ENCODE measurements at regions not wholly inside any gene's neighbourhood (a gene's known extent, or its start where the extent isn't known, plus 50 kb on each side); places are given as distances from the start of the nearest gene placed in this dataset.

- H3K27me3 Mint-ChIP-seq (ENCODE audit: low read depth), result peaks cover 37% of the 10 kb centered on the region
- no peaks in the 10 kb centered on the region for H3K4me1 Mint-ChIP-seq (ENCODE audit: low read depth)
- H3K36me3 Mint-ChIP-seq (ENCODE audit: insufficient read depth in 2 of 2), result no peaks in the 10 kb centered on the region
- H3K9me3 Mint-ChIP-seq, result no peaks in the 10 kb centered on the region
- no peak for ATAC-seq (replicated peaks in 1 of 2)
- no peak overlapping the region for H3K27ac Mint-ChIP-seq
- no peak overlapping the region for H3K4me3 Mint-ChIP-seq
- no peak for DNase-seq
Observed at GRCh38 chr3:124512881-124513609, 217.2 kb upstream of the UMPS start.

GRCh38 chr3:124513610-124513997, 216.6 kb upstream of the UMPS start:
- H3K27ac Mint-ChIP-seq, result no peak overlapping the region
- no peaks in the 10 kb centered on the region for H3K36me3 Mint-ChIP-seq (ENCODE audit: insufficient read depth in 2 of 2)
- H3K9me3 Mint-ChIP-seq, result no peaks in the 10 kb centered on the region
- H3K4me3 Mint-ChIP-seq, result no peak overlapping the region
- H3K27me3 Mint-ChIP-seq (ENCODE audit: low read depth), result peaks cover 37% of the 10 kb centered on the region
- DNase-seq (no peak), ATAC-seq (replicated peaks in 1 of 2) (no peak)
- H3K4me1 Mint-ChIP-seq (ENCODE audit: low read depth), result no peaks in the 10 kb centered on the region

- Mint-ChIP-seq H3K36me3 (ENCODE audit: insufficient read depth in 2 of 2) (no peaks in the 10 kb centered on the region), H3K4me1 (ENCODE audit: low read depth) (no peaks in the 10 kb centered on the region), H3K27ac (no peak overlapping the region), H3K27me3 (ENCODE audit: low read depth) (peaks cover 36% of the 10 kb centered on the region), H3K9me3 (no peaks in the 10 kb centered on the region), H3K4me3 (no peak overlapping the region)
- DNase-seq (no peak), ATAC-seq (replicated peaks in 1 of 2) (no peak)
Observed at GRCh38 chr3:124514683-124515082, 215.6 kb upstream of the UMPS start.

- H3K4me1 Mint-ChIP-seq (ENCODE audit: low read depth), result no peaks in the 10 kb centered on the region
- peaks cover 24% of the 10 kb centered on the region for H3K27me3 Mint-ChIP-seq (ENCODE audit: low read depth)
- H3K9me3 Mint-ChIP-seq, result no peaks in the 10 kb centered on the region
- DNase-seq (no peak), ATAC-seq (replicated peaks in 1 of 2) (no peak)
- no peak overlapping the region for H3K4me3 Mint-ChIP-seq
- no peak overlapping the region for H3K27ac Mint-ChIP-seq
- no peaks in the 10 kb centered on the region for H3K36me3 Mint-ChIP-seq (ENCODE audit: insufficient read depth in 2 of 2)
Observed at GRCh38 chr3:124516333-124516732, 213.9 kb upstream of the UMPS start.

GRCh38 chr3:124517306-124517705, 212.9 kb upstream of the UMPS start:
- Mint-ChIP-seq H3K27me3 (ENCODE audit: low read depth) (peaks cover 15% of the 10 kb centered on the region), H3K27ac (no peak overlapping the region), H3K9me3 (no peaks in the 10 kb centered on the region), H3K36me3 (ENCODE audit: insufficient read depth in 2 of 2) (no peaks in the 10 kb centered on the region), H3K4me3 (no peak overlapping the region), H3K4me1 (ENCODE audit: low read depth) (no peaks in the 10 kb centered on the region)
- DNase-seq (no peak), ATAC-seq (replicated peaks in 1 of 2) (no peak)

GRCh38 chr3:124518350-124518749, 211.9 kb upstream of the UMPS start:
- DNase-seq (no peak), ATAC-seq (replicated peaks in 1 of 2) (no peak)
- Mint-ChIP-seq H3K36me3 (ENCODE audit: insufficient read depth in 2 of 2) (no peaks in the 10 kb centered on the region), H3K4me1 (ENCODE audit: low read depth) (no peaks in the 10 kb centered on the region), H3K9me3 (no peaks in the 10 kb centered on the region), H3K27me3 (ENCODE audit: low read depth) (peaks cover 15% of the 10 kb centered on the region), H3K27ac (no peak overlapping the region), H3K4me3 (no peak overlapping the region)

GRCh38 chr3:124519591-124520194, 210.6 kb upstream of the UMPS start:
- ATAC-seq (replicated peaks in 1 of 2) (no peak), DNase-seq (no peak)
- Mint-ChIP-seq H3K4me1 (ENCODE audit: low read depth) (no peaks in the 10 kb centered on the region), H3K27ac (no peak overlapping the region), H3K9me3 (no peaks in the 10 kb centered on the region), H3K36me3 (ENCODE audit: insufficient read depth in 2 of 2) (no peaks in the 10 kb centered on the region), H3K27me3 (ENCODE audit: low read depth) (peaks cover 16% of the 10 kb centered on the region), H3K4me3 (no peak overlapping the region)

- no peak overlapping the region for H3K4me3 Mint-ChIP-seq
- H3K9me3 Mint-ChIP-seq, result peaks cover 0 to 2% of the 10 kb centered on the region in 2 donors
- H3K27me3 Mint-ChIP-seq (ENCODE audit: low read depth), result peaks cover 16% of the 10 kb centered on the region
Observed at GRCh38 chr3:124520970-124521369, 209.3 kb upstream of the UMPS start.

GRCh38 chr3:124522082-124522625, 208.1 kb upstream of the UMPS start:
- no peak overlapping the region for H3K4me3 Mint-ChIP-seq
- no peaks in the 10 kb centered on the region for H3K4me1 Mint-ChIP-seq (ENCODE audit: low read depth)
- H3K9me3 Mint-ChIP-seq, result peaks cover 0 to 2% of the 10 kb centered on the region in 2 donors
- no peaks in the 10 kb centered on the region for H3K36me3 Mint-ChIP-seq (ENCODE audit: insufficient read depth in 2 of 2)
- peaks cover 19% of the 10 kb centered on the region for H3K27me3 Mint-ChIP-seq (ENCODE audit: low read depth)
- DNase-seq (no peak), ATAC-seq (replicated peaks in 1 of 2) (no peak)
- no peak overlapping the region for H3K27ac Mint-ChIP-seq

More at GRCh38 chr3:124520970-124521369, 209.3 kb upstream of the UMPS start:
- no peaks in the 10 kb centered on the region for H3K36me3 Mint-ChIP-seq (ENCODE audit: insufficient read depth in 2 of 2)
- ATAC-seq (replicated peaks in 1 of 2), result no peak
- no peak overlapping the region for H3K27ac Mint-ChIP-seq
- no peak for DNase-seq
- H3K4me1 Mint-ChIP-seq (ENCODE audit: low read depth), result no peaks in the 10 kb centered on the region

GRCh38 chr3:124526601-124527000, 203.7 kb upstream of the UMPS start:
- H3K4me1 Mint-ChIP-seq (ENCODE audit: low read depth), result no peaks in the 10 kb centered on the region
- ATAC-seq (replicated peaks in 1 of 2), result no peak
- no peak overlapping the region for H3K27ac Mint-ChIP-seq
- H3K4me3 Mint-ChIP-seq, result no peak overlapping the region
- H3K27me3 Mint-ChIP-seq (ENCODE audit: low read depth), result peaks cover 21% of the 10 kb centered on the region
- no peak for DNase-seq
- peaks cover 0 to 2% of the 10 kb centered on the region in 2 donors for H3K9me3 Mint-ChIP-seq
- H3K36me3 Mint-ChIP-seq (ENCODE audit: insufficient read depth in 2 of 2), result no peaks in the 10 kb centered on the region

GRCh38 chr3:124529826-124530571, 200.3 kb upstream of the UMPS start:
- Mint-ChIP-seq H3K36me3 (ENCODE audit: insufficient read depth in 2 of 2) (no peaks in the 10 kb centered on the region), H3K27ac (no peak overlapping the region), H3K27me3 (ENCODE audit: low read depth) (peaks cover 28% of the 10 kb centered on the region), H3K4me1 (ENCODE audit: low read depth) (no peaks in the 10 kb centered on the region), H3K4me3 (no peak overlapping the region), H3K9me3 (peaks cover 0 to 2% of the 10 kb centered on the region in 2 donors)
- DNase-seq (no peak), ATAC-seq (replicated peaks in 1 of 2) (no peak)

GRCh38 chr3:124530916-124531315, 199.3 kb upstream of the UMPS start:
- Mint-ChIP-seq H3K4me3 (no peak overlapping the region), H3K4me1 (ENCODE audit: low read depth) (no peaks in the 10 kb centered on the region)
- no peak for ATAC-seq (replicated peaks in 1 of 2)

GRCh38 chr3:124532071-124532470, 198.2 kb upstream of the UMPS start:
- no peak for ATAC-seq (replicated peaks in 1 of 2)
- H3K27ac Mint-ChIP-seq, result no peak overlapping the region
- H3K9me3 Mint-ChIP-seq, result no peaks in the 10 kb centered on the region
- H3K4me1 Mint-ChIP-seq (ENCODE audit: low read depth), result no peaks in the 10 kb centered on the region
- no peaks in the 10 kb centered on the region for H3K36me3 Mint-ChIP-seq (ENCODE audit: insufficient read depth in 2 of 2)
- no peak for DNase-seq
- H3K4me3 Mint-ChIP-seq, result no peak overlapping the region
- peaks cover 22% of the 10 kb centered on the region for H3K27me3 Mint-ChIP-seq (ENCODE audit: low read depth)

More at GRCh38 chr3:124530916-124531315, 199.3 kb upstream of the UMPS start:
- no peaks in the 10 kb centered on the region for H3K9me3 Mint-ChIP-seq
- peaks cover 28% of the 10 kb centered on the region for H3K27me3 Mint-ChIP-seq (ENCODE audit: low read depth)
- no peak for DNase-seq
- H3K36me3 Mint-ChIP-seq (ENCODE audit: insufficient read depth in 2 of 2), result no peaks in the 10 kb centered on the region
- no peak overlapping the region for H3K27ac Mint-ChIP-seq

Data from activated T-cell treated with anti-CD3 and anti-CD28 coated beads, Interleukin-2, amount 50 U/mL, for 72 hours (primary cell).